ENCODE measurements at regions not wholly inside any gene's neighbourhood (a gene's known extent, or its start where the extent isn't known, plus 50 kb on each side); places are given as distances from the start of the nearest gene placed in this dataset.

DNA sequence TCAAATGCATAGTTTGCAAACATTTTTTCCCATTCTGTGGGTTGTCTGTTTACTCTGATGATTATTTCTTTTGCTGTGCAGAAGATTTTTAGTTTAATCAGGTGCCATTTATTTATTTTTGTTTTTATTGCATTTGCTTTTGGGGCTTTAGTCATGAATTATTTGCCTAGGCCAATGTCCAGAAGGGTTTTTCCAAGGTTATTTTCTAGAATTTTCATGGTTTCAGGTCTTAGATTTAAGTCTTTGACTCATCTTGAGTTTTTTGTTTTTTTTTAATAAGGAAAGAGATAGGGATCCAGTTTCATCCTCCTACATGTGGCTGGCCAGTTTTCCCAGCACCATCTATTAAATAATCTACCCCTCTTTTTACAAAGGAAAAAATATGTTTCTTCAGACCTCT, 57.2 kb upstream of the TMEM260 start:
- POLR2A ChIA-PET: no interaction called here
- Histone ChIP-seq H2AFZ (ENCODE audit: low read depth, low read length, poor library complexity, severe bottlenecking) (no peak overlapping the region), H4K20me1 (ENCODE audit: insufficient read depth) (no peaks in the 10 kb centered on the region), H3K9me3 (ENCODE audit: control insufficient read depth in 1 of 2, insufficient read depth in 1 of 2, low read depth in 1 of 2, low read length in 2 of 2) (no peaks in the 10 kb centered on the region), H3K4me1 (ENCODE audit: control insufficient read depth in 1 of 2, insufficient read depth in 2 of 2, low read length in 2 of 2) (no peaks in the 10 kb centered on the region), H3K27me3 (ENCODE audit: insufficient read depth, low read length) (peaks cover 74% of the 10 kb centered on the region), H3K9me2 (ENCODE audit: insufficient read depth) (no peaks in the 10 kb centered on the region), H3K4me3 (replicated peaks in 1 of 2; ENCODE audit: low read depth in 1 of 2, low read length in 2 of 2) (no peak overlapping the region), H3K9ac (ENCODE audit: low read length) (no peak overlapping the region), H3K79me2 (ENCODE audit: insufficient read depth, low read length) (no peaks in the 10 kb centered on the region), H3K4me2 (ENCODE audit: low read length) (no peak overlapping the region), H3K36me3 (ENCODE audit: control insufficient read depth in 1 of 2, insufficient read depth in 2 of 2, low read length in 2 of 2) (no peaks in the 10 kb centered on the region), H3K27ac (ENCODE audit: low read depth, low read length) (no peak overlapping the region)
- CTCF ChIA-PET: no interaction called here
- no peak for ATAC-seq
- TF ChIP-seq JUND (IDR thresholded peaks at IDR 0.05): no peak
- TF ChIP-seq ELF1 (IDR thresholded peaks at IDR 0.05; ENCODE audit: borderline replicate concordance, low read depth): no peak
- TF ChIP-seq ZFX (IDR thresholded peaks at IDR 0.05): no peak
- no peak for TF ChIP-seq RAD21 (IDR thresholded peaks at IDR 0.05; ENCODE audit: low read depth)
- no peak for TF ChIP-seq POLR2AphosphoS5 (IDR thresholded peaks at IDR 0.05; ENCODE audit: low read depth, low read length)
- TF ChIP-seq ATF3 (IDR thresholded peaks at IDR 0.05): no peak
- TF ChIP-seq, protein P1, sequence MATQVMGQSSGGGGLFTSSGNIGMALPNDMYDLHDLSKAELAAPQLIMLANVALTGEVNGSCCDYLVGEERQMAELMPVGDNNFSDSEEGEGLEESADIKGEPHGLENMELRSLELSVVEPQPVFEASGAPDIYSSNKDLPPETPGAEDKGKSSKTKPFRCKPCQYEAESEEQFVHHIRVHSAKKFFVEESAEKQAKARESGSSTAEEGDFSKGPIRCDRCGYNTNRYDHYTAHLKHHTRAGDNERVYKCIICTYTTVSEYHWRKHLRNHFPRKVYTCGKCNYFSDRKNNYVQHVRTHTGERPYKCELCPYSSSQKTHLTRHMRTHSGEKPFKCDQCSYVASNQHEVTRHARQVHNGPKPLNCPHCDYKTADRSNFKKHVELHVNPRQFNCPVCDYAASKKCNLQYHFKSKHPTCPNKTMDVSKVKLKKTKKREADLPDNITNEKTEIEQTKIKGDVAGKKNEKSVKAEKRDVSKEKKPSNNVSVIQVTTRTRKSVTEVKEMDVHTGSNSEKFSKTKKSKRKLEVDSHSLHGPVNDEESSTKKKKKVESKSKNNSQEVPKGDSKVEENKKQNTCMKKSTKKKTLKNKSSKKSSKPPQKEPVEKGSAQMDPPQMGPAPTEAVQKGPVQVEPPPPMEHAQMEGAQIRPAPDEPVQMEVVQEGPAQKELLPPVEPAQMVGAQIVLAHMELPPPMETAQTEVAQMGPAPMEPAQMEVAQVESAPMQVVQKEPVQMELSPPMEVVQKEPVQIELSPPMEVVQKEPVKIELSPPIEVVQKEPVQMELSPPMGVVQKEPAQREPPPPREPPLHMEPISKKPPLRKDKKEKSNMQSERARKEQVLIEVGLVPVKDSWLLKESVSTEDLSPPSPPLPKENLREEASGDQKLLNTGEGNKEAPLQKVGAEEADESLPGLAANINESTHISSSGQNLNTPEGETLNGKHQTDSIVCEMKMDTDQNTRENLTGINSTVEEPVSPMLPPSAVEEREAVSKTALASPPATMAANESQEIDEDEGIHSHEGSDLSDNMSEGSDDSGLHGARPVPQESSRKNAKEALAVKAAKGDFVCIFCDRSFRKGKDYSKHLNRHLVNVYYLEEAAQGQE (IDR thresholded peaks at IDR 0.05; ENCODE audit: low read depth): no peak
- no peak for TF ChIP-seq POLR2A (IDR thresholded peaks at IDR 0.05; ENCODE audit: borderline replicate concordance, extremely low read depth, insufficient read depth, insufficient read length)
- BruUV-seq (replicated peaks): no TSS peak
- RAD21 ChIA-PET (ENCODE audit: low non-redundant PET in 1 of 2, low total read pairs in 2 of 2, uncharacterized antibody in 2 of 2, unreplicated experiment in 2 of 2): no interaction called here
- no peak for DNase-seq (ENCODE audit: low read depth, low spot score)
- intact Hi-C loops (cut with micrococcal nuclease): no loop called here

Data from HCT116 (cell line).